ENCODE measurements at regions not wholly inside any gene's neighbourhood (a gene's known extent, or its start where the extent isn't known, plus 50 kb on each side); places are given as distances from the start of the nearest gene placed in this dataset.

GRCh38 chr11:38138972-38139371 is 1540.9 kb upstream of the RAG2 start:
- intact Hi-C loops (cut with DNase I): no loop called here
- DNase-seq: no peak
- no peak overlapping the region for H3K27ac ChIP-seq
- no peaks in the 10 kb centered on the region for H3K27me3 ChIP-seq
- H3K4me3 ChIP-seq: no peak overlapping the region
- peaks cover 0 to 44% (median 3%) of the 10 kb centered on the region in 11 donors for H3K9me3 ChIP-seq
- H3K36me3 ChIP-seq: no peaks in the 10 kb centered on the region
- no peak for ATAC-seq
- H3K4me1 ChIP-seq: no peaks in the 10 kb centered on the region
- no peak for TF ChIP-seq CTCF (IDR thresholded peaks at IDR 0.05)
- WGBS, 2 donors: 90 to 93% methylated on average over 2 of the region's 2 CpGs

- H3K4me3 ChIP-seq: no peak overlapping the region
- no peak overlapping the region for H3K27ac ChIP-seq
- H3K4me1 ChIP-seq: no peaks in the 10 kb centered on the region
- intact Hi-C loops (cut with DNase I): no loop called here
- no peaks in the 10 kb centered on the region for H3K27me3 ChIP-seq
- H3K36me3 ChIP-seq: no peaks in the 10 kb centered on the region
- 87 to 90% methylated on average over 6 of the region's 6 CpGs for WGBS, 2 donors
- ATAC-seq (no peak), DNase-seq (no peak)
- peaks cover 0 to 39% (median 3%) of the 10 kb centered on the region in 11 donors for H3K9me3 ChIP-seq
- TF ChIP-seq CTCF (IDR thresholded peaks at IDR 0.05): no peak
Measured at GRCh38 chr11:38136887-38137286, 1538.9 kb upstream of the RAG2 start.

GRCh38 chr11:38131535-38131934 is 1533.5 kb upstream of the RAG2 start:
- Histone ChIP-seq H3K4me1 (no peaks in the 10 kb centered on the region), H3K4me3 (no peak overlapping the region), H3K36me3 (no peaks in the 10 kb centered on the region), H3K9me3 (peaks cover 0 to 15% (median 0%) of the 10 kb centered on the region in 11 donors), H3K27me3 (no peaks in the 10 kb centered on the region), H3K27ac (no peak overlapping the region)
- ATAC-seq (no peak), DNase-seq (no peak)
- intact Hi-C loops (cut with DNase I): no loop called here
- WGBS, 2 donors: 52 to 62% methylated on average over 1 of the region's 1 CpG
- no peak for TF ChIP-seq CTCF (IDR thresholded peaks at IDR 0.05)

GRCh38 chr11:38130976-38131375 is 1532.9 kb upstream of the RAG2 start:
- Histone ChIP-seq H3K27ac (no peak overlapping the region), H3K36me3 (no peaks in the 10 kb centered on the region), H3K27me3 (no peaks in the 10 kb centered on the region), H3K9me3 (peaks cover 0 to 11% (median 0%) of the 10 kb centered on the region in 11 donors), H3K4me3 (no peak overlapping the region), H3K4me1 (no peaks in the 10 kb centered on the region)
- ATAC-seq (no peak), DNase-seq (no peak)
- TF ChIP-seq CTCF (IDR thresholded peaks at IDR 0.05): no peak
- 38 to 42% methylated on average over 3 of the region's 3 CpGs for WGBS, 2 donors
- intact Hi-C loops (cut with DNase I): no loop called here

GRCh38 chr11:38130514-38130913 is 1532.5 kb upstream of the RAG2 start:
- Histone ChIP-seq H3K36me3 (no peaks in the 10 kb centered on the region), H3K4me1 (no peaks in the 10 kb centered on the region), H3K4me3 (no peak overlapping the region), H3K9me3 (peaks cover 0 to 6% (median 0%) of the 10 kb centered on the region in 11 donors), H3K27ac (no peak overlapping the region), H3K27me3 (no peaks in the 10 kb centered on the region)
- DNase-seq: no peak
- no peak for ATAC-seq
- TF ChIP-seq CTCF (IDR thresholded peaks at IDR 0.05): no peak
- intact Hi-C loops (cut with DNase I): no loop called here

All from heart right ventricle (tissue), 16 donors.